Neural progenitor cell (in vitro differentiated cells): ENCODE measurements at regions not wholly inside any gene's neighbourhood (a gene's known extent, or its start where the extent isn't known, plus 50 kb on each side); places are given as distances from the start of the nearest gene placed in this dataset.

Experiments used
- DNase-seq: peaks from one replicate; pipeline ENCODE4 v3.0.0-alpha.2; 2016; ENCODE audit warnings: low spot score
- H2AFZ ChIP-seq: fragments of 200-600 bp; sonication (generic); replicated peaks from 2 replicates; pipeline ENCODE4 v1.6.1; 2016; ENCODE audit warnings: antibody characterized with exemption
- H3F3A ChIP-seq: fragments of 200-600 bp; sonication (generic); 2 replicates; pipeline ENCODE4 v1.6.1; 2016; ENCODE audit warnings: antibody characterized with exemption, low read depth
- H3K27ac ChIP-seq: fragments of 200-600 bp; sonication (generic); 2 replicates; pipeline ENCODE4 v1.5.1; 2016; ENCODE audit warnings: mild to moderate bottlenecking
- H3K27me3 ChIP-seq: fragments of 200-600 bp; sonication (generic); 2 replicates; pipeline ENCODE4 v1.6.1; 2016; ENCODE audit warnings: mild to moderate bottlenecking, moderate library complexity
- H3K36me3 ChIP-seq: fragments of 200-600 bp; sonication (generic); 2 replicates; pipeline ENCODE4 v1.5.1; 2016
- H3K4me1 ChIP-seq: fragments of 200-600 bp; sonication (generic); 2 replicates; pipeline ENCODE4 v1.6.1; 2016; ENCODE audit warnings: mixed run types
- H3K4me2 ChIP-seq: fragments of 200-600 bp; sonication (generic); 2 replicates; pipeline ENCODE4 v1.6.1; 2016
- H3K4me3 ChIP-seq: fragments of 200-600 bp; sonication (generic); 2 replicates; pipeline ENCODE4 v1.5.1; 2016
- H3K79me2 ChIP-seq: fragments of 200-600 bp; sonication (generic); 2 replicates; pipeline ENCODE4 v1.6.1; 2016; ENCODE audit warnings: low read depth
- H3K9ac ChIP-seq: fragments of 200-600 bp; sonication (generic); 2 replicates; pipeline ENCODE4 v1.6.1; 2016
- H3K9me3 ChIP-seq: fragments of 200-600 bp; sonication (generic); 2 replicates; pipeline ENCODE4 v1.5.1; 2016; ENCODE audit warnings: low read depth
- H4K20me1 ChIP-seq: fragments of 200-600 bp; sonication (generic); 2 replicates; pipeline ENCODE4 v1.6.1; 2016; ENCODE audit warnings: low read depth
- H3K27ac Mint-ChIP-seq: 3 replicates; pipeline ENCODE4 v1.8.0; 2021; ENCODE audit warnings: mixed read lengths
- H3K27me3 Mint-ChIP-seq: 2 replicates; pipeline ENCODE4 v1.8.0; 2022; ENCODE audit warnings: low read depth, mild to moderate bottlenecking, inconsistent platforms, moderate library complexity, mixed read lengths; ENCODE audit not compliant: insufficient read depth
- H3K36me3 Mint-ChIP-seq: 3 replicates; pipeline ENCODE4 v1.8.0; 2021; ENCODE audit warnings: mixed read lengths
- H3K4me1 Mint-ChIP-seq: 3 replicates; pipeline ENCODE4 v1.8.0; 2021; ENCODE audit warnings: mixed read lengths
- H3K4me3 Mint-ChIP-seq: 3 replicates; pipeline ENCODE4 v1.8.0; 2021; ENCODE audit warnings: mild to moderate bottlenecking, moderate library complexity, mixed read lengths
- H3K9me3 Mint-ChIP-seq: 3 replicates; pipeline ENCODE4 v1.8.0; 2020; ENCODE audit warnings: mixed read lengths
- EZH2 ChIP-seq: fragments of 200-600 bp; sonication (generic); IDR thresholded peaks from 2 replicates; pipeline ENCODE4 v1.6.1; 2017; ENCODE audit warnings: antibody characterized with exemption, mild to moderate bottlenecking, moderate library complexity
- EZH2phosphoT487 ChIP-seq: fragments of 200-600 bp; sonication (generic); IDR thresholded peaks from 2 replicates; pipeline ENCODE4 v1.6.1; 2017; ENCODE audit warnings: antibody characterized with exemption
- TF ChIP-seq, protein P1 (sequence below): fragments of 200-600 bp; sonication (generic); IDR thresholded peaks from 2 replicates; pipeline ENCODE4 v1.5.1; 2017; ENCODE audit warnings: antibody characterized with exemption, mild to moderate bottlenecking

DNA sequence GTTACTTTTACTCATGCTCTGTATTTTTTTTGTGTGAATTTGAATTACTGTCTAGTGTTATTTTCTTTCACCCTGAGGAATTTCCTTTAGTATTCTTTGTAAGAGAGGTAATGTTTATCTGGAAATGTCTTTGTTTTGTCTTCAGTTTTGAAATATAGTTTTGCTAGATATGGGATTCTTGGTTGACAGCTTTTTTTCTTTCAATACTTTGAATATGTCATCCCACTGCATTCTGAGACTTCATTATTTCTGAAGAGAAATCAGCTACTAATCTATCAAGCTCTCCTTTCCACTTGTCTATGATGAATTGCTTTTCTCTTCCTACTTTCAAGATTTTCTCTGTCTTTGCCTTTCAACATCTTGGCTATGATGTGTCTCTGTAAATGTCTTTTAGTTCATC is 217.0 kb upstream of the CASK start:
- Histone ChIP-seq H4K20me1 (no peaks in the 10 kb centered on the region), H3K27ac (no peak overlapping the region), H2AFZ (no peak overlapping the region), H3K4me1 (peaks cover 11% of the 10 kb centered on the region), H3K4me2 (no peak overlapping the region), H3K36me3 (no peaks in the 10 kb centered on the region), H3K79me2 (no peaks in the 10 kb centered on the region), H3K9ac (no peak overlapping the region), H3K9me3 (no peaks in the 10 kb centered on the region), H3K27me3 (no peaks in the 10 kb centered on the region), H3K4me3 (no peak overlapping the region), H3F3A (no peaks in the 10 kb centered on the region)
- TF ChIP-seq, protein P1, sequence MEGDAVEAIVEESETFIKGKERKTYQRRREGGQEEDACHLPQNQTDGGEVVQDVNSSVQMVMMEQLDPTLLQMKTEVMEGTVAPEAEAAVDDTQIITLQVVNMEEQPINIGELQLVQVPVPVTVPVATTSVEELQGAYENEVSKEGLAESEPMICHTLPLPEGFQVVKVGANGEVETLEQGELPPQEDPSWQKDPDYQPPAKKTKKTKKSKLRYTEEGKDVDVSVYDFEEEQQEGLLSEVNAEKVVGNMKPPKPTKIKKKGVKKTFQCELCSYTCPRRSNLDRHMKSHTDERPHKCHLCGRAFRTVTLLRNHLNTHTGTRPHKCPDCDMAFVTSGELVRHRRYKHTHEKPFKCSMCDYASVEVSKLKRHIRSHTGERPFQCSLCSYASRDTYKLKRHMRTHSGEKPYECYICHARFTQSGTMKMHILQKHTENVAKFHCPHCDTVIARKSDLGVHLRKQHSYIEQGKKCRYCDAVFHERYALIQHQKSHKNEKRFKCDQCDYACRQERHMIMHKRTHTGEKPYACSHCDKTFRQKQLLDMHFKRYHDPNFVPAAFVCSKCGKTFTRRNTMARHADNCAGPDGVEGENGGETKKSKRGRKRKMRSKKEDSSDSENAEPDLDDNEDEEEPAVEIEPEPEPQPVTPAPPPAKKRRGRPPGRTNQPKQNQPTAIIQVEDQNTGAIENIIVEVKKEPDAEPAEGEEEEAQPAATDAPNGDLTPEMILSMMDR = no peak
- TF ChIP-seq EZH2 (no peak), EZH2phosphoT487 (no peak)
- Mint-ChIP-seq H3K36me3 (no peaks in the 10 kb centered on the region), H3K9me3 (no peaks in the 10 kb centered on the region), H3K27me3 (peaks cover 2% of the 10 kb centered on the region), H3K27ac (no peak overlapping the region), H3K4me1 (peaks cover 4% of the 10 kb centered on the region), H3K4me3 (no peak overlapping the region)
- DNase-seq = no peak

DNA sequence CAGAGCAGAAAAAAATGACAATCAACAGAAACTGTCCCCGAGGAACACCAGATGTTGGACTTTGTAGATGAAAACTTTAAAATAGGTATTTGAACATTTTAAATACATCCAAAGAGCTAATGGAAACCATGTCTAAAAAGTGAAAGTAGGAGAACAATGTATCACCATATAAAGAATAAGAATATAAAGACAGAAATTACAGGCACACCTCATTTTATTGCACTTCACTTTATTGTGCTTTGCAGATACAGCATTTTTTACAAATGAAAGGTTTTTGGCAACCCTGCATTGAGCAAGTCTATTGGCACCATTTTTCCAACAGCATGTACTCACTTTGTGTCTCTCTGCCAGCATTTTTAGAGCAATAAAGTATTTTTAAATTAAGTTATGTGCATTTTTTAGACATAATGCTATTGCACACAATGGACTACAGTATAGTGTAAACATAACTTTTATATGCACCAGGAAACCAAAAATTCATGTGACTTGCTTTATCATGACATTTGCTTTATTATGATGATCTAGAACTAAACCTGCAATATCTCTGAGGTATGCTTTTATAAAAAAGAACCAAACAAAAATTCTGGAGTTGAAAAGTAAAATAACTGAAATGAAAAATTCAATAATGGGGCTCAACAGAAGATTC is 212.4 kb upstream of the CASK start:
- Mint-ChIP-seq H3K9me3 (no peaks in the 10 kb centered on the region), H3K4me3 (no peak overlapping the region), H3K27ac (no peak overlapping the region), H3K27me3 (no peaks in the 10 kb centered on the region), H3K36me3 (no peaks in the 10 kb centered on the region), H3K4me1 (no peaks in the 10 kb centered on the region)
- Histone ChIP-seq H3K27ac (no peak overlapping the region), H3K4me3 (no peak overlapping the region), H3F3A (no peaks in the 10 kb centered on the region), H3K4me1 (no peaks in the 10 kb centered on the region), H3K9ac (no peak overlapping the region), H3K27me3 (no peaks in the 10 kb centered on the region), H3K79me2 (no peaks in the 10 kb centered on the region), H3K4me2 (no peak overlapping the region), H4K20me1 (no peaks in the 10 kb centered on the region), H2AFZ (no peak overlapping the region), H3K36me3 (no peaks in the 10 kb centered on the region), H3K9me3 (no peaks in the 10 kb centered on the region)
- no peak for DNase-seq
- TF ChIP-seq, protein P1 = no peak
- TF ChIP-seq EZH2 (no peak), EZH2phosphoT487 (no peak)

DNA sequence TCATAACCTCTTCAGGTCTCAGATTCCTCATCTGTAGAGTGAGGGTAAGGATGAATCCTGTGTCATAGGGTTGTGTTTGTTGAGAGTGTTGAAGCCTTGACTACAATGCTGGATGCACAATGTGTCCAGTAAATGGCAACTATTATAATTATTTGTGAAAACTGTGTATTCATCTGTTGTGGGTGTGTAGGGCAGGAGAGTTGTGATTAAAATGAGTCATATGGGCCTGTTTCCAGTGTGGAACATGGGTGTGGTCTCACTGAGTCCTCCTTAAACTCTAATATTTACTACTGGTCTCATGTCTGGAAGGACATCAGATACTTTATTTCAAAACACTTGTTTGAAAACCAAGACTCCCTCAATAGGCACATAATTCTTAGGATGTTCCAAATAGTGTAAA is 208.5 kb upstream of the CASK start:
- Mint-ChIP-seq H3K9me3 (no peaks in the 10 kb centered on the region), H3K4me3 (no peak overlapping the region), H3K4me1 (peaks cover 13% of the 10 kb centered on the region), H3K27ac (no peak overlapping the region), H3K27me3 (no peaks in the 10 kb centered on the region), H3K36me3 (no peaks in the 10 kb centered on the region)
- H3K9me3 ChIP-seq = no peaks in the 10 kb centered on the region
- no peak overlapping the region for H3K4me3 ChIP-seq
- no peaks in the 10 kb centered on the region for H3K4me1 ChIP-seq
- H2AFZ ChIP-seq = no peak overlapping the region
- H3K36me3 ChIP-seq = no peaks in the 10 kb centered on the region
- no peak overlapping the region for H3K9ac ChIP-seq
- no peaks in the 10 kb centered on the region for H3K79me2 ChIP-seq
- H3K4me2 ChIP-seq = no peak overlapping the region
- no peak for TF ChIP-seq EZH2
- TF ChIP-seq, protein P1 = no peak
- no peak for TF ChIP-seq EZH2phosphoT487
- H3K27ac ChIP-seq = no peak overlapping the region
- DNase-seq = no peak
- H4K20me1 ChIP-seq = no peaks in the 10 kb centered on the region
- H3K27me3 ChIP-seq = no peaks in the 10 kb centered on the region
- H3F3A ChIP-seq = no peaks in the 10 kb centered on the region
